HS-5 (cell line): ENCODE measurements at regions not wholly inside any gene's neighbourhood (a gene's known extent, or its start where the extent isn't known, plus 50 kb on each side); places are given as distances from the start of the nearest gene placed in this dataset.

Source experiments
- DNase-seq: peaks from one replicate; pipeline ENCODE4 v3.0.0-alpha.2; 2012; ENCODE audit warnings: low read depth

DNA sequence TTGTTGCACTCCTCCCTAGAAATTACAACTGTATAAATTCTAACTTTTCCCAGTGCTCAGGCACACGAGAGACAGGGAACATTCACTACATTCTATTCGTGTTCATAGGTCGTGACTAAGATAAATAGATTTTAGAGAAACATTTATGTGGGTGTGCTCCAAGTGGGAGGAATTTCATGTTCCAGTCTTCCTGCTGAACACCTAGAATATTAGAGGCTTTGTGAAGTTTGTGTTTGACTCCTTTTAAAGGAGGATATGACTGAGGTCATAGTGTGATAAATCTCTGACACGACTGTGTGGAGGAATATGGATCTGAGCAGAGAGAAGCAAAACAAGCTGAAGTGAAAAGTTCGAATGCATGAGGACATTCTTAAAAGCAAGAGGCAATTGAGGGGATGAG, 355.3 kb downstream of the ZSWIM6 start:
- DNase-seq = no peak

DNA sequence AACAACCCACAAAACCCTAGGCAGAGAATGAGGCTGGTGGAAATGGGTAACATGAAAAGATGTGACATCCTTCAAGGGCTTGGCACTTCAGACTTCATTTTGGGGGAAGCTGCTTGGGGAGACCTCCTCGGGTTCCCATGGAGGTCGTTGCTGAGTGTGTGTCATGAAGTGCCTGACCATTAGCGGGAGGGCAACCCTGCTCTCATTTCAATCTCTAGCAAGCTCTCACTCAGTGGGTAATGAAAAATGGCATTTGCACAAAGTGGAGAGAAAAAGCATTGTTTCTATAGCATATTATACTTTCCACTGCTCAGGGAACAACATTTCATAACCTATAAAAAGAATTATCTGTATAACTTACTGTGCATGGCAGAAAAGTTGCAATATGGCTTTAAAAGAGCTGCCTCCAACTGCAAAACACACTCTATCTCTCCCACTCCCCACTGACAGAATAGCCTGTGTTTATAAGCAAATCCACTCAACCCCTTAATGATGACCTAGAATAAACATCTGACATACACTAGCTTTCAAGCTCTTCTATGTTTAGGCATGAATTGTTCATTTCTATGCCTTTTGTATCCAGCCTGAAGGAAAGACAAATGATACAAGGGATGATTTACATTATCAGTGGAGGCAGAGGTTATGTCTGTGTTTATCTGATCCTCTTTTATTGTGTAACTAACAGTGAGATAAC, 357.2 kb downstream of the ZSWIM6 start:
- DNase-seq = no peak

DNA sequence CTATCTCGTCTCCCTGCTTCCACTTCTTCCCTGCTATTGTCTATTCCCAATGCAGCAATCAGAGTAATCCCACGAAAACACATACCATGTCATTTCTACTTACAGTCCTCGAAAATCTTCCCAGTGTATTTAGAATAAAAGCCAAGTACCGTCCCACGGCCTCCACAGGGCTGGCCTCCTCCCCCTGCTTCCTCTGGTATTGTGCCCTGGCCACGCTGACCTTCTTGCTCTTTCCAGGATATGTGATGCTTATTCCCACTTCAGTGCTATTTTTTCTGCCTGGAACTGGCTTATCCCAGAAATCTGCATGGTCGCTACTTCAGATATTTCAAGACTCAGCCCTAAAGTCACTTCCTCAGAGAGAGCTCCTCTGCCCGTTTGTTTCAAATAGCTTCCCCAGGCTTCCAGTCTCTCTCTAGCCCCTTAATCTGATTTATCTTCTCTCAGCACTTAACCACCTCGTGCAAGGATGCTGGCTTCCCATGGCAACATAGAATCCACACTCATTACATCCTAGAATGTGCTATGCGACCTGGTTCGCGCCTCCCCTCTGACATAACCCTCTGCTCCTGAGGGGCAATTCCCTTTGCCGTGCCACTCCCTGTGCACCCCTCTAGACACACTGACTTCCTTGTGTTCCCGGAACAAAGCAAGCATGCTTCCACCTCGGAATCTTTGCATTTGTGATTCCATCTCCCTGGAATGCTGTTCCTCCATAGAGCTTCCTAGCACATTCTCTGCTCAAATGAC, 365.9 kb downstream of the ZSWIM6 start:
- no peak for DNase-seq

DNA sequence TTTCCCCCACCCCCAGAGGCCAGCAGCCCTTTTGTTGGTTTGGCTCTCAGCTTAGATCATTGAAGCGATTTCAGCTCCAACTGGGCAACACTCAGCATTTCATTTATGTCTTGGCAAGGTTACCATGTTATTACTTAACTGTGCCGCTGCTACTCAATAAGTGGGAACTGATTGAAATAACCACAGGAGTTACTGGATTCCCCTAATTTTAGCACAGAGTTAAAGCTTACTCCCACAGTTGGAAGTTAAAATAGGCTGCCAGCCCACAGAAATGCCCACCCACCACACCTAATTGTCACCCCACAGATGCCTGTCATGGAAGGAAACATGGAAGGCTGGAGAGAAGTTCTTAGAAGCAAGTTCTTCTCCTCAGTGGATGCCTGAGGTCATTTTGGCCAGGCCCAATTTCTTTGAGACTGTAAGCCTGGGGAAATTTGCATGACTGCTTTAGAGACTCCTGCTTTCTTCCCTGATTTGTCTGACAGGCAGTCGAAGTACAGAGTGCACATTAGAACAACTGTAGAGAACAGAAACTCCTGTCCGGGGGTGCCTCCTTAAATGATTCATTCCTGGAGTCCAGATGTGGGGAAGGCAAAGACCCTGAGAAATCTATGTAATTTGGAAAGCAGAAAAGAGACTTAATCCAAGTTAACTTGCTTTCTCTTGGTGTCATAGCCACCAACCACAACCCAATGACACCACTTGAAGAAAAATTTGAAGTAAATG, 370.0 kb downstream of the ZSWIM6 start:
- no peak for DNase-seq

DNA sequence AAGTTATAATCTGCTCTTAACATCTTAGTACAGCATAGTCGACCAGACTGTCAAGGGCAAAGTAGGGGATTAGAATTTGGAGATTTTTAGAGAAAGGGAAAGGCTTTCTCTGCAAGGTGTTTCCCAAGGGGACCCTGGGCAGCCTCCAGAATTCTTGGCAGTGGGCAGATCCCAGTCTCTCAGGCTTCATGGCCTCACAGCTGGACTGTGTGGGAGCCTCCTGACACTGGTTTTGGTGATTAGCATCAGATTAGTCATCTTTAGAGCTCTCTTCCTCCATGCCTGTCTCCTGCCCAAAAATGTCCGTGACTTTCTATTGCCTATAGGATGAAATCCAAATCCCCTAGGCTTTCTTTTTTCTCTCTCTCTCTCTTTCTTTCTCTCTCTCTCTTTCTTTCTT, 370.7 kb downstream of the ZSWIM6 start:
- no peak for DNase-seq

DNA sequence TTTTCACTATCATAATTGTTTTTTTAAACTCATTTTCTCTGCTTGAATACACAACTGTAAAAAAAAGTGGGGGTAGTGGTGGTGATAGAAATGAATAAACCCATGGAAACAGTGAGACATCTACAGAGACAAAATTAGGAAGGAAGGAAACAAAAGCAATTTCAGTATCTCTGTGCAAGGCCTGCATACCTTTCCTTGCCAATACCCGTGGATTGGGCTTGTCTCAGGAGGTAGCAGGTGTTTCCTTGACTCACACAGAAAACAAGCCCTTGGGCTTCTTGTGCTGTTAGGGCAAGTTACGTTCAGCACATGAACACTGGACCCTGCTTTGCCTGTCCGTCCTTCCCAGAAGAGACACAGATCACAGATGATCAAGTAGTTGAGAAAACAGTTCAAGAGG, 372.2 kb downstream of the ZSWIM6 start:
- no peak for DNase-seq

DNA sequence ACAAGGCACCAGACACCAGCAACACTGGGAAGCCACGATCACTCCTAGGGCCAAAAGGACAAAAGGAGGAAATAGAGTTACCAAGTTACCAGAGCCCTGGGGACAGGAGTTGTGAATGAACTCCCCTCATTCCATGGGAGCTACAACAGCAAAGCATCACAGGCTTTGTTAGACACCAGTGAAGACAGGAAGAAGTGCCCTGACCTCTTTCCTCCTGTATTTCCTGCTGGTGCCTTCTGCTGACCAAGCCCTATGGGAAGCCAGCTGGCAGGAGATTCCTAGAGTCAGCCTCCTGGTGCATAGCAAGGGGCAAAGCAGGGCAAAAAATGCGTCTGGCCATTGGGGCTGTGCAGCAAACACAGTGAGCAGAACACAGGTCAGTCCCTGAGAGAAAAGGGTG, 374.7 kb downstream of the ZSWIM6 start:
- no peak for DNase-seq

DNA sequence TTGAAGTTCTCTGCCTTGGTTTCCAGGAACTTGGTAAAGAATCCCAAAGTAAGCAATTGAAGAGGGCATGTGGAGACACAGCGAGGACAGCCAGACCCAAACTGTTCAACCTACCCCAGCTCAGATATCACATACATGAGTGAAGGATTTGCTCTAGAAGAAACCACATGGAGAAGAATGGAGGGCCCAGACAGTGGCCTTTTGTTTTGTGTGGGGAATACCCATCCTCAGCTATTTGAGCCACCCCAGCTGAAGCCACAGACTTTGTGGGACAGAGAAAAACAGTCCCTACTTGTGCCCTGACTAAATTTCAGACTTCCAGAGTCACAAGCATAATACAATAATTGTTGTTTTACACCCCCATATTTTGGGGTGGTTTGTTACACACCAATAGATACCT, 387.1 kb downstream of the ZSWIM6 start:
- no peak for DNase-seq

DNA sequence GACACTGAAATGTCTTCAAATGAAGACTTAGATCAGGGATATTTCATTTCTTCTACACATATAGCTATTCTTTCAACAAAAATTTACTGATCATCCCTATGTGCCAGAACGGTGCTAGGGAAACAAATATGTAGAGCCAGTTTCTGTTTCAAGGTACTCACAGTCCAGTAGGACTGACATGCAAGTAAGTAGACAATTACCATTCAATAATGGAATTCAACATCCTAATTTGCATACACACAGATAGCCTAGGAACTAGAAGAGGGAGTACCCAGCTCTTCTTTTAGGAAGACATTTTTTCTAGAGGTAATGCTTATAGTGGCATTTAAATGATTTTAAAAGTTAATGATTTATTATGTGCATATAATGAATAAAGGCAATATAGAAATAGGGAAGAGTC, 388.8 kb downstream of the ZSWIM6 start:
- DNase-seq = no peak

DNA sequence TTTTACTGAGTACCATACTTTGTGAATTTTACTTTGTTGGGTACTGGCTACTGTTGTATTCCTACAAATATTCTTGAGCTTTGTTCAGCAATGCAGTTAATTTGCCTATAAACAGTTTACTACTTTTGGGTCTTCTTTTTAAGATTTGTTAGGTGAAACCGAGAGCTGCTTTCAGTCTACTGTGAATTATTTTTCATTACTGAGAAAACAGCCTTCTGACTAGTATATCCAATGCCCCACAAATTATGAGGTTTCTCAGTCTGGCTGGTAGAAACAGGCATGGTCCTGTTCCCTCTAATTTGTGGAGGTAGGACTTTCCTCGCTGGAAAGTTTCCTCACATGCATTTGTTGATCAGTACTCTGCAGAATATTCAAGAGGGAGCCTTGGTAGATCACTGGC, 392.0 kb downstream of the ZSWIM6 start:
- no peak for DNase-seq

DNA sequence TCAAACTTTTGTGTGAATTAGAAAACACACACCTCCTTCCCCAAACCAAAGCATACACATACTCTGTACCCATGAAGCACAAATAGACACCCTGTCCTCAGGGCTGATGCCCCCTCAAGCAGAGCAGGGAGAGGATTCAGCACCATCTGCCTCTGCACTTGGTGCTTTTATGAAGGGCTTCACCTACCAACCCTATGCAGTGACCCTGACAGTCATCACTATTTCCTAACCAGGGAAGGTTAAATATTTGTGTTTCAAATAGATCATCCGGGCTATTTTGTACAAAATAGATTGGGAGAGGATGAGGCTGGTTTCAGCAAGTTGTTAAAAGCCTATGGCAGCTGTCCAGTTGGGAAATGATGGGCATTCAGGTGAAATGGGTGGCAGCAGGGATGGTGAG, 396.2 kb downstream of the ZSWIM6 start:
- DNase-seq = no peak

DNA sequence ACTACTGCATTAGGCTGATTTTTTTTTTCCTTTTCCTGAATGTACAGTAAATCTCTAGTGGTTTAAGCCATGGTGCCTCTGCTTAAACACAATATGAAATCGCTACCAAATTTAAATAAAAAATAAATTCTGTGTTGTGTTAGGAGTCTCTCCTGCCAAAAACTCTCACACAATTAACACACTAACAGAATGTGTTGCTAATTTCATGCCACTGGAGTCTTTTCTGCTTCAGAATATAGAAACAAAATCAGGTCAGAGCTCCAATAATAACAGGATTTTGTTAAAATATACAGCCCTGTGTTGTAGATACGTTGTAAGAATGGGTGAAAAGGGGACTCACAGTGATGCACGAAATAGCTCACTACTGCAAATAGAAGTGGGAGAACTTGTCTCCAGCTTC, 398.8 kb downstream of the ZSWIM6 start:
- no peak for DNase-seq

DNA sequence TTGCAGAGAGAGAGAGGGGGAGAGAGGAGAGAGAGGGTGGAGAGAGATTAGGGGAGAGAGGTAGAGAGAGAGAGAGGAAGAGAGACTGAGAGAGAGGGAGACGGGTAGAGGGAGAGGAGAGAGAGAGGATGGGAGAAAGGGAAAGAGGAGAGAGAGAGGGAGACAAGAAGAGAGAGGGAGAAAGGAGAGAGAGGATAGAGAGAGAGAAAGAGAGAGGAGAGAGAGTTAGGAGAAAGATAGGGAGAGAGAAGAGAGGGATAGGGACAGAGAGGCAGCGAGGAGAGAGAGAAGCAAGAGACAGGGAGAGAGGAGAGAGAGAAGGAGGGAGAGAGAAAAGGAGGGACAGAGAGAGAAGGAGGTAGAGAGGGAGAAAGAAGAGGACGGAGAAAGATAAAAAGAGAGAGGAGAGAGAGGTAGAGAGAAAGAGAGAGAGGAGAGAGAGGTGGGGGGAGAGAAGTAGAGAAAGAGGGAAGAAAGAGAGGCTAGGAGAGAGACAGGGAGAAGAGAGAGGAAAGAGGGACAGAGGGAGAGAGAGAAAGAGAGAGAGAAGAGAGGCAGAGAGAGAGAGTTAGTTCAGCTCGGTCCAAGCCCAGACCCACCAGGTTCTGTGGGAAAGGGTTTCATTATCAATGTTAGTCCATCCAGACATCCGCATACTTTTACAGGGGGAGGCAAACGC, 399.3 kb downstream of the ZSWIM6 start:
- no peak for DNase-seq

DNA sequence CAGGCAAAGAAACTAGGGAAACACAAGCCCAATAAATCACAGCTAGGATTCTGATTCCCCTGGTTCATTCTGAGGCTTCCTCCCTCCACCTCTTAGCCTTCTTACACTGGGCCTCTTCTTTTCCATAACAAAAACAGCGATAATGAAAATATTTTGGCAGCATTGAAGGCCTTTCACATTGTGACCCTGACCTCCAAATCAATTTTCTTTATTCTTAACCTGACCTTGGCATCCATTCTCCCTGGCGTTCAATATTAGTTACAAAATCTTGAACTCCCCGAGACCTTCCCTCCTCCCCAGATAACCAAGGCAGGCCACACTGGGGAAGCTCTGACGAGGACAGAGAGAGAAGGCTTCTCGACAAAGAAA, 399.9 kb downstream of the ZSWIM6 start:
- no peak for DNase-seq

DNA sequence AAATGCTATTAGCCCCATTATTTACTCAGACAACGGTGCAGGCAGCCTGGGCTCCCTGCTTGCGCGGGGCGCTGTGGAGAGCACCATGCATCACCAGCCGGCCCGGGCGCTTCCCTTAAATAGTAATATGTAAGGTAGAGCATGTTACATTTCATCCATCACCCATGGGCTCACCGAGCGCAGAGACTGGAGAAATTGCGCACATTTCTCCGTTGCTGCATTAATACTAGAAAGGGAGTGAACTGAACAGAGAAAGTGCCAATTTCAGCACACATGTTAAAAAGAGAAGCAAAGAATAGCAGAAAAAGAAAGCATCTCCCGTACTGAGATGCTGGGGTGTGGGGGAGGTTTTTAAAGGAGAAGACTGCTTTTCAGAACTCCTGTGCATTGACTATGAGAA, 400.3 kb downstream of the ZSWIM6 start:
- no peak for DNase-seq

DNA sequence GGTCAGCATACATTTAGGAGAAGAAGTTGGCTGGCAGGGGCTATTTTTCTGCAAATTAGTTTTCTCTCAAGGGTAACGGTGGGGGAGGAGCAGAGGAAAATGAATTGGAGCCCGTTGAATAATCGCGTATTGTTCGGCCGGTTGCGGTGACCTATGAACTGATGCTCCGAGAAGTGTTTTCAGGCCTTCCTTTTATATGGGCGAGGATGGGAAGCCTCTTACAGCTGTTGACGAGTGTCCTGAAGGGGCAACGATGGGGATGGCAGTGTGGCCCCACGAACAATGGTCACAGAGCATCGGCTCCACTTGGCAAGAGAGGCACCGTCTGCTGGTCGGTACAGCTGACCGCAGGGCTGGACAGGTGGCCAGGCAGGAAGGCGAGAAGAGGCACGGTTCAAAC, 400.7 kb downstream of the ZSWIM6 start:
- no peak for DNase-seq

DNA sequence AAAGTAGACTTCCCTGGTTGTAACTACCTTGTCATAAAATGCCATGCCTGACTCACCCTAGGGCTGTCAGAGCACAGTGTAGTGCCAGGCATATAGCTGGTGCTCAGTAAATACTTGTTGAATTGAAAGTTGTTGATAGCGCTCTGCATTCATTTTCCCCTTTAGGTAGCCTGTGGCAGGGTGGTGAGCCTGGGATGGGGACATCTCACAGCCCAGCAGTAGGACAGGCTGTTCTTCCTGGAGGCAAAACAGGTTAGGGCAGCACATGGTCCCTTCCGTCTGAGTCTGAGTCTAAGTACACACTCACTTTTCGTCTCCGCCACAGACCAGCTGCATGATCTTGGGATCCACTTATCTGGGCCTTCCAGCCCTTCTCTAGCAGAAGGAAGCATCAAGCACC, 401.9 kb downstream of the ZSWIM6 start:
- no peak for DNase-seq

DNA sequence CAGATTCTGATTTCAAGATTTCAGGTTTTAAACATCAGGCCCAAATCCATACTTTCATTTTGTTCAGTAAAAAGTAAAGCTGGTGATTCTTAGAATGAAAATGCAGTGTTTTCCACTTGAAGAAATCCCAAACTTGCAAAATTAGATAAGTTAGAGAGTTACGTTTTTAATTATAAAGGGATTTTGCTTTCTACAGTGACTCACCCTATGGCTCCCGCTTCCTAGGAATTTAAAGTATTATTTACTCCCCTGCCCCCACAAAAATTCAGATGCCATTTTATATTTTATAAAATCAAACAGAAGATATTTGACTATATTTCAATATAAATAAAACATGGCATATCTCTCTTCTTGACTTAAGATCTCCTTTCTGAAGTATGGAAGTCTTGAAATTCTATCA, 402.9 kb downstream of the ZSWIM6 start:
- no peak for DNase-seq

DNA sequence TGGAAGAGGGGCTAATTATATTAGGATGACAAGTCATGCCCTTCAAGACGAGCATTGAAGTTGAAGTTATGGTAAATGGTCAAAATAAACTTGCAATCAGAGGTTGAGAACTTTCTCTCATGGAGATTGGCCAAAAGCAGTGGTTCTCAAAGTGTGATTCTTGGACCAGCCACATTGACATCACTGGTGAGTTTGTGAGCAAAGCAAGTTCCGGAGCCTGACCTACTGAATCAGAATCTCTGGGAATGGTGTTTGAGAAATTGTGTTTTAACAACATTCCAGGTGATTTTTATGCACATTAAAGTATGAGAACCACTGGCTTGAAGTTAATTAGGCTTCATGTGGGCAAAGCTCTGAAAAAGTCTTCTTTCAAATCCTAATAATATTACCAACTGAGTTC, 403.5 kb downstream of the ZSWIM6 start:
- DNase-seq = no peak

DNA sequence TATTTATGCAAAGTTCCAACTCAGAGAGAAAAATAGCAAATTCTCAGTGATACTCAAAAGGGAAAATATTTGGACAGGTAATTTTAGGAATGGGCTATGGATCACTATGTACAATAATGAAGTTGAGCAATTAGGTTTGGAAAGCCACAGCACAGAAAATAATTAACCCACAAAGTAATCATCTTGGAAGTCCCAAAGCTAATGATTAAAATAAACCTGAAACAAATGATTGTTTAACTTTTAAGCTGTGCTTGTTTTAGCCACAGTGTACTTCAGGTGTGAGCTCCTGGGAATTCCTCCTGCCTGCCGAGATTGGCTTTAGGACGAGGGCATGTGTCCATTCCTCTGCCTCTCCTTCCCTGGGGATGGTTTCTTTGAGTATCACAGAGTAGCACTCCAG, 403.9 kb downstream of the ZSWIM6 start:
- DNase-seq = no peak

DNA sequence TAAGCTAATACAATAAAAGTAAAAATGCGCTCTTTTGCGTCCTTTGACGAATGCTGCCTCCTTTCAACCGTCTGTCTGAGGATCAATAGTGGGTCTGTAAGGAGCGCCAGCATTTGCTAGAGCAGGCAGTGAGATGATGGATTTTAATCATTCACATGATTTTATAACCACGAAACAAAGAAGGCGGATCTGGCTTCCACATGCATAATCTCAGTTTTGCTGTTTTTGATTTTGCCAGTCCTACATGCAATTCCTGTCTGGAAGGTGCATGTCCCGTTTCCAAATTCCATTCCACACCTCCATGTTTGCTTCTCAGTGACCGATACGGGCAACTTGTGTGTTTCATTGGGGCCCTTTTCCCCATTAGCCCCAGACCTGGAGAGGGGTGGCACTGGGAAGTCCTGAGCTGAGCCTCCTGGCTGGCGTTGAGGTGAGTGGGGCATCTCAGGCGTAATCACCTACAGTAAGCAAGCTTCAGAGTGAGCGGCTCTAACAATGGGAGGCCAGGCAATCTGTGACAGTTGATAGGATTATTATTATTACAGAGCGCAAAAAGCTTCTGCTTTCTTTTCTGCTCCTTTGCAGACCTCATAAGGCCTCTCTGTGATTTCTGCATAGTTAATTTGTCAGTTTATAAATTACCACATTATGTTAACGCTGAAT, 405.4 kb downstream of the ZSWIM6 start:
- no peak for DNase-seq

DNA sequence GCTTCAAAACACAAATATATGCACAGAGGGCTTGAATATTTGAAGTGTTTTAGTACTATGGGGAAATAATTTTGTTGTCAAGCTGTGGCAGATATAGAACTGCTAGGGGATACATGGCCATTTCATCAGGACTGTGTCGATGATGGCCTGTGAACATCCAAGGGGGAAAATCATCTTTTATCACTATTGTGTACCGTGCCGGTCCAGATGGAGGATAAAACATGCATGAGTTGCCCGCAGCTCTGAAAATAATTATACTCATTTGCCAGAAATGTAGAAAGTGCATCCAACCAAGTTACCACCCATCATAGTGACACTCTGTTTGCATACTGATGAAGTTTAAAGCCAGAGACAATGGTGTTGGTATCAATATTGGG, 405.9 kb downstream of the ZSWIM6 start:
- DNase-seq = no peak
